AG10803 (cell line): ENCODE measurements at regions not wholly inside any gene's neighbourhood (a gene's known extent, or its start where the extent isn't known, plus 50 kb on each side); places are given as distances from the start of the nearest gene placed in this dataset.
A peak's percentile ranks its signal among the peaks of the same experiment; 100 is the strongest.

Experiments
- DNase-seq: peaks from one replicate; pipeline ENCODE4 v3.0.0; 2010; ENCODE audit warnings: low read depth
- H3K4me3 ChIP-seq: 2 replicates; pipeline ENCODE4 v1.5.1; 2011; ENCODE audit warnings: mild to moderate bottlenecking, low read length, control low read depth
- CTCF ChIP-seq: conservative IDR thresholded peaks from 2 replicates; pipeline ENCODE4 v1.5.1; 2011; ENCODE audit warnings: mild to moderate bottlenecking, low read length, control low read depth, inconsistent platforms

GRCh38 chr3:159818997-159819500 lies 169.6 kb upstream of the IL12A start:
- H3K4me3 ChIP-seq: no peak overlapping the region
- DNase-seq: no peak
- TF ChIP-seq CTCF: no peak

GRCh38 chr3:159819676-159820075 lies 169.0 kb upstream of the IL12A start:
- no peak for DNase-seq
- no peak overlapping the region for H3K4me3 ChIP-seq
- no peak for TF ChIP-seq CTCF

GRCh38 chr3:159821110-159821509 lies 167.5 kb upstream of the IL12A start:
- H3K4me3 ChIP-seq: no peak overlapping the region
- TF ChIP-seq CTCF: no peak
- no peak for DNase-seq

- H3K4me3 ChIP-seq: no peak overlapping the region
- DNase-seq: no peak
- no peak for TF ChIP-seq CTCF
Observed at GRCh38 chr3:159821736-159822135, 166.9 kb upstream of the IL12A start.

GRCh38 chr3:159823780-159824179 lies 164.9 kb upstream of the IL12A start:
- TF ChIP-seq CTCF: no peak
- no peak overlapping the region for H3K4me3 ChIP-seq
- no peak for DNase-seq

- no peak for TF ChIP-seq CTCF
- no peak overlapping the region for H3K4me3 ChIP-seq
- DNase-seq: peak; percentile 90
Observed at GRCh38 chr3:159824333-159824732, 164.3 kb upstream of the IL12A start.

GRCh38 chr3:159825216-159825854 lies 163.3 kb upstream of the IL12A start:
- DNase-seq: no peak
- no peak for TF ChIP-seq CTCF
- no peak overlapping the region for H3K4me3 ChIP-seq
